B cell (primary cell): ENCODE measurements at regions not wholly inside any gene's neighbourhood (a gene's known extent, or its start where the extent isn't known, plus 50 kb on each side); places are given as distances from the start of the nearest gene placed in this dataset.

Source experiments
- ATAC-seq: fragments of 200-7000 bp; cut with Tn5 transposase; one replicate; pipeline ENCODE4 v1.10.0; 2021; ENCODE audit warnings: low read depth, mild to moderate bottlenecking, moderate number of reproducible peaks, moderate library complexity
- CTCF ChIA-PET: fragments of 350-600 bp; sonication (Branson Sonifier 250); formaldehyde crosslinking; loops from one replicate; lab custom pipeline; 2021; ENCODE audit warnings: antibody characterized with exemption, inconsistent platforms; lab: Charles Lee
- POLR2A ChIA-PET: fragments of 350-600 bp; sonication (Branson Sonifier 250); formaldehyde crosslinking; loops from one replicate; lab custom pipeline; 2021; ENCODE audit warnings: antibody characterized with exemption; lab: Charles Lee
- DNase-seq: peaks from one replicate; pipeline ENCODE4 v3.0.0; 2013
- H2AFZ ChIP-seq: 2 replicates; pipeline ENCODE4 v1.6.1; 2012; ENCODE audit warnings: mild to moderate bottlenecking, low read depth, low read length; ENCODE audit not compliant: insufficient read depth, poor library complexity, severe bottlenecking
- H3K27ac ChIP-seq, 2 donors: 1 replicate in 1 of 2; 2 replicates in 1 of 2; pipeline ENCODE4 v1.5.1; 2012 to 2013; ENCODE audit warnings: low read length in 2 of 2, mild to moderate bottlenecking in 2 of 2, moderate library complexity in 1 of 2
- H3K27me3 ChIP-seq, 4 experiments: fragments of 200-600 bp in 1 of 4; sonication (generic) in 1 of 4; replicated peaks in 1 of 4; 1 replicate in 2 of 4; 2 replicates in 2 of 4; pipeline versions ENCODE4 v1.6.1 to v1.7.0; 2013 to 2016; ENCODE audit warnings: low read length in 3 of 4, mild to moderate bottlenecking in 2 of 4, mixed read lengths in 1 of 4, moderate library complexity in 1 of 4; ENCODE audit not compliant: insufficient read depth in 4 of 4, control insufficient read depth in 3 of 4; ENCODE audit errors: control extremely low read depth in 1 of 4
- H3K36me3 ChIP-seq, 2 experiments: replicated peaks in 1 of 2; 1 replicate in 1 of 2; 2 replicates in 1 of 2; pipeline versions ENCODE4 v1.6.1 to v1.7.1; 2013; ENCODE audit warnings: low read length in 1 of 2; ENCODE audit not compliant: insufficient read depth in 2 of 2, control insufficient read depth in 1 of 2; ENCODE audit errors: control extremely low read depth in 1 of 2, extremely low read depth in 1 of 2
- H3K4me1 ChIP-seq, 2 donors: fragments of 200-600 bp in 1 of 2; sonication (generic) in 1 of 2; 1 replicate in 1 of 2; 2 replicates in 1 of 2; pipeline versions ENCODE4 v1.5.1 to v1.6.1; 2013 to 2017; ENCODE audit warnings: low read length in 2 of 2; ENCODE audit not compliant: control insufficient read depth in 2 of 2, insufficient read depth in 2 of 2
- H3K4me2 ChIP-seq: replicated peaks from 2 replicates; pipeline ENCODE3; 2012; ENCODE audit warnings: mild to moderate bottlenecking, low read depth, low read length; ENCODE audit not compliant: poor library complexity, severe bottlenecking
- H3K4me3 ChIP-seq, 5 experiments: fragments of 200-600 bp in 1 of 5; sonication (generic) in 1 of 5; 1 replicate in 3 of 5; 2 replicates in 2 of 5; pipeline versions ENCODE4 v1.5.1 to v1.7.0; 2011 to 2016; ENCODE audit warnings: low read length in 4 of 5, mild to moderate bottlenecking in 4 of 5, low read depth in 2 of 5, control low read depth in 1 of 5, moderate library complexity in 1 of 5; ENCODE audit not compliant: insufficient read depth in 1 of 5; ENCODE audit errors: control extremely low read depth in 1 of 5, extremely low read depth in 1 of 5
- H3K79me2 ChIP-seq: fragments of 200-600 bp; sonication (generic); one replicate; pipeline ENCODE4 v1.6.0; 2016; ENCODE audit warnings: low read length; ENCODE audit not compliant: control insufficient read depth, insufficient read depth
- H3K9ac ChIP-seq: fragments of 200-600 bp; sonication (generic); 2 replicates; pipeline ENCODE4 v1.6.1; 2017; ENCODE audit warnings: mild to moderate bottlenecking, low read length, moderate library complexity
- H3K9me3 ChIP-seq, 3 donors: one replicate each; pipeline versions ENCODE4 v1.6.1 to v1.7.1; 2013; ENCODE audit warnings: low read length in 2 of 3; ENCODE audit not compliant: control insufficient read depth in 2 of 3, insufficient read depth in 1 of 3; ENCODE audit errors: control extremely low read depth in 1 of 3
- H4K20me1 ChIP-seq: 2 replicates; pipeline ENCODE4 v1.6.0; 2012; ENCODE audit warnings: mild to moderate bottlenecking, low read length; ENCODE audit not compliant: insufficient read depth, control insufficient read depth, poor library complexity, severe bottlenecking
- H3K27ac Mint-ChIP-seq: one replicate; pipeline ENCODE4 v1.8.0; 2021; ENCODE audit warnings: mixed read lengths
- H3K27me3 Mint-ChIP-seq: one replicate; pipeline ENCODE4 v1.8.0; 2021; ENCODE audit warnings: mixed read lengths
- H3K4me1 Mint-ChIP-seq: one replicate; pipeline ENCODE4 v1.8.0; 2021; ENCODE audit warnings: mixed read lengths
- H3K4me3 Mint-ChIP-seq: one replicate; pipeline ENCODE4 v1.8.0; 2021; ENCODE audit warnings: mixed read lengths
- H3K9me3 Mint-ChIP-seq: one replicate; pipeline ENCODE4 v1.8.0; 2022; ENCODE audit warnings: mixed read lengths; ENCODE audit not compliant: insufficient read depth
- EZH2 ChIP-seq: IDR thresholded peaks from 2 replicates; pipeline ENCODE4 v1.6.1; 2012; ENCODE audit warnings: borderline replicate concordance, low read depth, mild to moderate bottlenecking, moderate library complexity, low read length; ENCODE audit not compliant: insufficient read depth, poor library complexity, severe bottlenecking
- WGBS: methylation state at CpG from one replicate; pipeline ENCODE4 v1.1.5; 2013; ENCODE audit warnings: missing lambda C conversion rate; ENCODE audit not compliant: insufficient coverage; 5-methylcytosine and 5-hydroxymethylcytosine counted together
- intact Hi-C: fragments of 100-400 bp; cut with micrococcal nuclease; formaldehyde crosslinking; loops from one replicate; pipeline ENCODE4 v1.10.0; 2022
- TF ChIP-seq, protein P1 (sequence below): fragments of 200-600 bp; IDR thresholded peaks from one replicate; pipeline ENCODE4 v1.8.0; 2022; ENCODE audit warnings: antibody characterized with exemption, mild to moderate bottlenecking

DNA sequence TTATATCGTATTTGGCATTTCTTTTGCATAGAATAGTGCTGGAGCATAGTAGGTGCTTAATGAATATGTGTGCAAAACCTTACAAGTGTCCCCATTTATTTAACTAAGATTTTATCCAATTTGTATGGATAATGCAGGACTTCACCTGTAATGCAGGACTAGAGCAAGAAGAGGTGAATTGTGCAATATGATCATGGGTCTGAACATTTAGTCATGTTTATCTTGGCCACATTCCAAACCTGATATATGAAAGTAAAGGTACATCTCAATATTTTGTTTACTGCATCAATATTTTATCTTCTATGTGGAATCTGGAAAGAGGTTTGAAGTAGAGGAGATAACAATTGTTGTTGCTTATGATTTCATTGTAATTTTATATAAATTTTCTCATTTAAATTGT, 1626.7 kb upstream of the B3GALT2 start:
- Mint-ChIP-seq H3K4me3 (no peak overlapping the region), H3K27me3 (no peaks in the 10 kb centered on the region), H3K9me3 (no peaks in the 10 kb centered on the region), H3K4me1 (peaks cover 4% of the 10 kb centered on the region), H3K27ac (no peak overlapping the region)
- H3K4me3 ChIP-seq = no peak overlapping the region
- WGBS = no CpG with 5 or more reads among the region's 1 CpG
- no peak for ATAC-seq
- no peak overlapping the region for H3K9ac ChIP-seq
- no peaks in the 10 kb centered on the region for H3K36me3 ChIP-seq
- intact Hi-C loops = no loop called here
- no peaks in the 10 kb centered on the region for H4K20me1 ChIP-seq
- ChIA-PET POLR2A (no interaction called here), CTCF (no interaction called here)
- peaks cover 0 to 4% (median 4%) of the 10 kb centered on the region in 3 donors for H3K9me3 ChIP-seq
- no peaks in the 10 kb centered on the region for H3K27me3 ChIP-seq
- H3K79me2 ChIP-seq = no peaks in the 10 kb centered on the region
- H3K4me2 ChIP-seq = no peak overlapping the region
- no peak overlapping the region for H3K27ac ChIP-seq
- DNase-seq = no peak
- peaks cover 0 to 10% of the 10 kb centered on the region in 2 donors for H3K4me1 ChIP-seq
- TF ChIP-seq, protein P1, sequence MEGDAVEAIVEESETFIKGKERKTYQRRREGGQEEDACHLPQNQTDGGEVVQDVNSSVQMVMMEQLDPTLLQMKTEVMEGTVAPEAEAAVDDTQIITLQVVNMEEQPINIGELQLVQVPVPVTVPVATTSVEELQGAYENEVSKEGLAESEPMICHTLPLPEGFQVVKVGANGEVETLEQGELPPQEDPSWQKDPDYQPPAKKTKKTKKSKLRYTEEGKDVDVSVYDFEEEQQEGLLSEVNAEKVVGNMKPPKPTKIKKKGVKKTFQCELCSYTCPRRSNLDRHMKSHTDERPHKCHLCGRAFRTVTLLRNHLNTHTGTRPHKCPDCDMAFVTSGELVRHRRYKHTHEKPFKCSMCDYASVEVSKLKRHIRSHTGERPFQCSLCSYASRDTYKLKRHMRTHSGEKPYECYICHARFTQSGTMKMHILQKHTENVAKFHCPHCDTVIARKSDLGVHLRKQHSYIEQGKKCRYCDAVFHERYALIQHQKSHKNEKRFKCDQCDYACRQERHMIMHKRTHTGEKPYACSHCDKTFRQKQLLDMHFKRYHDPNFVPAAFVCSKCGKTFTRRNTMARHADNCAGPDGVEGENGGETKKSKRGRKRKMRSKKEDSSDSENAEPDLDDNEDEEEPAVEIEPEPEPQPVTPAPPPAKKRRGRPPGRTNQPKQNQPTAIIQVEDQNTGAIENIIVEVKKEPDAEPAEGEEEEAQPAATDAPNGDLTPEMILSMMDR = no peak
- TF ChIP-seq EZH2 = no peak
- H2AFZ ChIP-seq = no peak overlapping the region

DNA sequence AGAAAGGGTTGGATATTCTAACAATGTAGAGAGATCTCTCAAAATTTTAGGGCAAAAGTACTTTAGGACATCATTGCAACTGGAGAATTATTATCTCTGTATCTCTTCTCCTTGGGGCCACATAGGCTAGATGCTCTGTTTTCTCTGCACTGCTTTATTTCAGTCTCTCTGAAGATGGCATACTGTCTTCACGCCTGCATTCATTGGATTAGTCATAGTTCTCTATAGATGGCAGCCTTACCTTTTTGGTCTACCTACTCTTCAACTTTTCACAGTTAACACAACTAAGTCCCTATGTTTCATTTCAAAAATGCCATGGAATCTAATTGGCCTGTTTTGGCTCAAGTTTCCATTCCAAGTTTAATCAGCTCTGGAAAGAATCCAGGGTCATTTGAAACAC, 1623.3 kb upstream of the B3GALT2 start:
- 83% methylated on average over 1 of the region's 1 CpG for WGBS
- H2AFZ ChIP-seq = peak overlapping the region; percentile 29
- TF ChIP-seq, protein P1 = no peak
- no peak for TF ChIP-seq EZH2
- Mint-ChIP-seq H3K9me3 (no peaks in the 10 kb centered on the region), H3K27me3 (no peaks in the 10 kb centered on the region), H3K27ac (no peak overlapping the region), H3K4me1 (peaks cover 4% of the 10 kb centered on the region), H3K4me3 (no peak overlapping the region)
- no peaks in the 10 kb centered on the region for H3K79me2 ChIP-seq
- no peak overlapping the region for H3K4me2 ChIP-seq
- no peak overlapping the region for H3K4me3 ChIP-seq
- no peaks in the 10 kb centered on the region for H3K36me3 ChIP-seq
- H3K27ac ChIP-seq = no peak overlapping the region
- no peaks in the 10 kb centered on the region for H3K27me3 ChIP-seq
- no peaks in the 10 kb centered on the region for H4K20me1 ChIP-seq
- ATAC-seq = no peak
- ChIA-PET CTCF (no interaction called here), POLR2A (no interaction called here)
- H3K4me1 ChIP-seq = peaks cover 4 to 10% of the 10 kb centered on the region in 2 donors
- no peak overlapping the region for H3K9ac ChIP-seq
- intact Hi-C loops = no loop called here
- DNase-seq = peak; percentile 5
- H3K9me3 ChIP-seq = peaks cover 0 to 4% (median 4%) of the 10 kb centered on the region in 3 donors
